ENCODE measurements at regions not wholly inside any gene's neighbourhood (a gene's known extent, or its start where the extent isn't known, plus 50 kb on each side); places are given as distances from the start of the nearest gene placed in this dataset.
"Not testable (repeated sequence)": the region's sequence is repeated elsewhere in the genome, so short reads cannot be mapped to it uniquely, and the experiment has no call there.

DNA sequence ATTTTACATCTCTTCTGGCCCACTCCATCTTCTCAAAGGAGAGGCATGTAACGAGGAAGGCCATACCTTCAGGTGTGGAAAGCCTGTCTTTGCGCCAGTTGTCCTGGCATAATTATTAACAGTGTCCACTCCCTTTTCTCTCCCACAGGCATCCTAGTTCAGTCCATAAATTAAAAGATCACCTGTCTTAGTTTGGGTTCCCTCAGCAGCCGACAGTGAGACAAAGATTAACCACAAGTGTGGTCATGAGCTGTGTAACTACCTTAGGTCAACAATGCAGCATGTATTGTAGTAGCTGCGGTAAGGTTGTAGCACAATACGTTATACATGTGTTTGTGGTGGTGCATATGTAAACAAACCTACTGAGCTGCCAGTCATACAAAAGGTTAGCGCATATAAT is 103.3 kb upstream of the GALNT15 start:
- no peak for DNase-seq
- no peaks in the 10 kb centered on the region for H3K36me3 ChIP-seq (ENCODE audit: control insufficient read depth, insufficient read depth, low read length)
- no peak overlapping the region for H3K27ac ChIP-seq (ENCODE audit: low read length)
- H3K9me3 ChIP-seq (replicated peaks; ENCODE audit: control insufficient read depth, low read depth, low read length) = no peaks in the 10 kb centered on the region
- H3K27me3 ChIP-seq (ENCODE audit: control insufficient read depth, insufficient read depth, low read length) = no peaks in the 10 kb centered on the region
- no peaks in the 10 kb centered on the region for H3K4me1 ChIP-seq (ENCODE audit: control insufficient read depth, insufficient read depth, low read length)
- 100% methylated on average over 1 of the region's 6 CpGs for WGBS (ENCODE audit: insufficient coverage)
- no peak overlapping the region for H3K4me3 ChIP-seq (ENCODE audit: low read length)

DNA sequence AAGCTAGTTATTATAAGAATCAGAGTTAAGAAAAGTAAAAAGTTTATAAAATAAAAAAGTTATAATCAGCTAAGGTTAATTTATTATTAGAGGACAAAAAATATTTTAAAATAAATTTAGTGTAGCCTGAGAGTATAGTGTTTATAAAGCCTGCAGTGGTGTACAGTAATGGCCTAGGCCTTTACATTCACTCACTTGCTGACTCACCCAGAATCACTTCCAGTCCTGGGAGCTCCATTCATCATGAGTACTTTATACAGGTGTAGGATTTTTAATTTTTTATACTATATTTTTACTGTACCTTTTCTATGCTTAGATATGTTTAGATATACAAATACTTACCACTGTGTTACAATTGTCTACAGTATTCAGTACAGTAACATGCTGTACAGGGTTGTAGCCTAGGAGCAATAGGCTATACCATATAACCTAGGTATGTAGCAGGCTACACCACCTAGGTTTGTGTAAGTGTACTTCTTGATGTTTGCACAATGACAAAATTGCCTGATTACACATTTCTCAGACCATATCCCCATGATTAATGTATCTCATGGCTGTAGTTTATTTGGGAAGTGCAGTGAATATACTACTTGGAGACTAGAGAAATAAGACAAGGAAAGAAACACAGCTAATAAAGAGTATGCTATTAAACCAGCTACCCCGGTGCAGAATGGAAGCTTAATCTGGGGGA is 101.9 kb upstream of the GALNT15 start:
- Histone ChIP-seq H3K4me1 (ENCODE audit: control insufficient read depth, insufficient read depth, low read length) (no peaks in the 10 kb centered on the region), H3K36me3 (ENCODE audit: control insufficient read depth, insufficient read depth, low read length) (no peaks in the 10 kb centered on the region), H3K27me3 (ENCODE audit: control insufficient read depth, insufficient read depth, low read length) (no peaks in the 10 kb centered on the region), H3K27ac (ENCODE audit: low read length) (no peak overlapping the region), H3K9me3 (replicated peaks; ENCODE audit: control insufficient read depth, low read depth, low read length) (peaks cover 3% of the 10 kb centered on the region), H3K4me3 (ENCODE audit: low read length) (no peak overlapping the region)
- no peak for DNase-seq
- no CpG with 5 or more reads among the region's 1 CpG for WGBS (ENCODE audit: insufficient coverage)

DNA sequence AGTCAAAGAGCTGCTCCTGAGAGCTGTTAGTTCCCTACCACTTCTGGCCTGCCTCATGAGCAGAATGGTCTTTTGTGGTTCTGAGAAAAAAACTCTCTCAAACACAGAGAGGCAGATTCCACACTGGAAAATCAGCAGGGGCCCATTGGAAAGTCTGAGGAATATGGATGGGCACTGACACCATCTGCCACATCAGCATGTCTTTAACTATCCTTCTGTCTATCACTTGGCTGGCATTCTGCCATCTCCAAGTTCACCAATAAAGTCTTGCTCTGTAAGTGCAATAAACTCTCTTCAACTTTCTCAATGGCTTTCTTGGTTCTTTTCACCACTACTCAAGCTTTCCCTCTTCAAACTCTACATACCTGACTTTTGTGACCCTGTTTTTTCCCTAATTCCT is 101.3 kb upstream of the GALNT15 start:
- Histone ChIP-seq H3K9me3 (replicated peaks; ENCODE audit: control insufficient read depth, low read depth, low read length) (peaks cover 3% of the 10 kb centered on the region), H3K27ac (ENCODE audit: low read length) (no peak overlapping the region), H3K36me3 (ENCODE audit: control insufficient read depth, insufficient read depth, low read length) (no peaks in the 10 kb centered on the region), H3K4me3 (ENCODE audit: low read length) (no peak overlapping the region), H3K27me3 (ENCODE audit: control insufficient read depth, insufficient read depth, low read length) (no peaks in the 10 kb centered on the region), H3K4me1 (ENCODE audit: control insufficient read depth, insufficient read depth, low read length) (no peaks in the 10 kb centered on the region)
- no peak for DNase-seq

DNA sequence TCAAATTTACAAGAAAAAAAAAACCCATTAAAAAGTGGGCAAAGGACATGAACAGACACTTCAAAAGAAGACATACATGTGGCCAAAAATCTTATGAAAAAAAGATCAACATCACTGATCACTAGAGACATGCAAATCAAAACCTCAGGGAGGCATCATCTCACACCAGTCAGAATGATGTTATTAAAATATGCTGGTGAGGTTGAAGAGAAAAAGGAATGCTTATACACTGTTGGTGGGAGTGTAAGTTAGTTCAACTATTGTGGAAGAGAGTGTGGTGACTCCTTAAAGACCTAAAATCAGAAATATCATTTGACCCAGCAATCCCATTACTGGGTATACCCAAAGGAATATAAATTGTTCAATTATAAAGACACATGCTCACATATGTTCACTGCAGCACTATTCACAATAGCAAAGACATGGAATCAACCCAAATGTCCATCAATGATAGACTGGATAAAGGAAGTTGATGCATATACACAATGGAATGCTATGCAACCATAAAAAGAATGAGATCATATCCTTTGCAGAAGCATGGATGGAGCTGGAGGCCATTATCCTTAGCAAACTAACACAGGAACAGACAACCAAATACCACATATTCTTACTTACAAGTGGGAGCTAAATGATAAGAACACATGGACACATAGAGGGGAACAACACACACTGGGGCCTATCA is 100.3 kb upstream of the GALNT15 start:
- not testable (repeated sequence) for H3K4me3 ChIP-seq (ENCODE audit: low read length); H3K36me3 ChIP-seq (ENCODE audit: control insufficient read depth, insufficient read depth, low read length); H3K27me3 ChIP-seq (ENCODE audit: control insufficient read depth, insufficient read depth, low read length); H3K27ac ChIP-seq (ENCODE audit: low read length); H3K4me1 ChIP-seq (ENCODE audit: control insufficient read depth, insufficient read depth, low read length); DNase-seq; H3K9me3 ChIP-seq (replicated peaks; ENCODE audit: control insufficient read depth, low read depth, low read length)

DNA sequence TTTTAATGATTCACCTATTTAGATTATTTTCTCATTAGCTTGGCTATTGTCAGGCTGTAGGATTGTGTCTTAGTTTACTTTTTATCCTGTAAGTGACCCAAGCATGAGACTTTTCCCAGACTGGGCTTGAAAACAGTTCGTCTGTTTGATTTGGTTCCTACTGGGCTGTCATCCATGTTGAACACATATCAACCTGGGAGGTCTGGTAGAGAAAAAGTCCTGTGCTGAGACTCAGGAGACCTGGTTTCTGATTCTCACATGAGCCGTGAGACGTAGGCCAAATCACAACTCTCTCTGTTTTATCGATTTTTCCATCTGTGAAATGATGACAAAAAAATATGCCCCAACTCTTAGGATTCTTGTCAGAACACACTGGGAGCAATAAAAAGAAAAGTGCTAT is 98.8 kb upstream of the GALNT15 start:
- Histone ChIP-seq H3K27ac (ENCODE audit: low read length) (no peak overlapping the region), H3K27me3 (ENCODE audit: control insufficient read depth, insufficient read depth, low read length) (no peaks in the 10 kb centered on the region), H3K36me3 (ENCODE audit: control insufficient read depth, insufficient read depth, low read length) (no peaks in the 10 kb centered on the region), H3K9me3 (replicated peaks; ENCODE audit: control insufficient read depth, low read depth, low read length) (peaks cover 3% of the 10 kb centered on the region), H3K4me1 (ENCODE audit: control insufficient read depth, insufficient read depth, low read length) (no peaks in the 10 kb centered on the region), H3K4me3 (ENCODE audit: low read length) (no peak overlapping the region)
- WGBS (ENCODE audit: insufficient coverage) = 20% methylated on average over 1 of the region's 4 CpGs
- DNase-seq = peak; percentile 85

DNA sequence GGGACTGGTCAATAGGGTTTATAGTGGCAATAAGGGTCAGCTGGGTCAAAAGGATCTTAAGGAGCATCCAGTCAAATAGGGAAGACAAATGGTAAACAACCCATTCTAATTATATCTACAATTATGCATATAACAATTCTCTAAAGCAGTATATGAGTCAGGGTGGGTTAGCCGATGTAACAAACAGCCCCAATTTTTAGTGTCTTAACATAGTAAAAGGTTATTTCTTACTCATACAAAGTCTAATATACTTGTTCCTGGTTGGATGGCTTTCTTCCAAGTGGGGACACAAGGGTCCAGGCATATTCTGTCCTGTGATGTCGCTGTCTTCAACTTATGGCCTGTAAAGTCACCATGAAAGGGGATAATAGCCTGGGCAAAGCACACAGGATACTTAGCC is 97.9 kb upstream of the GALNT15 start:
- H3K9me3 ChIP-seq (replicated peaks; ENCODE audit: control insufficient read depth, low read depth, low read length) = peaks cover 6% of the 10 kb centered on the region
- no peaks in the 10 kb centered on the region for H3K27me3 ChIP-seq (ENCODE audit: control insufficient read depth, insufficient read depth, low read length)
- WGBS (ENCODE audit: insufficient coverage) = no CpG with 5 or more reads among the region's 2 CpGs
- no peak for DNase-seq
- H3K27ac ChIP-seq (ENCODE audit: low read length) = no peak overlapping the region
- H3K4me3 ChIP-seq (ENCODE audit: low read length) = no peak overlapping the region
- H3K4me1 ChIP-seq (ENCODE audit: control insufficient read depth, insufficient read depth, low read length) = no peaks in the 10 kb centered on the region
- no peaks in the 10 kb centered on the region for H3K36me3 ChIP-seq (ENCODE audit: control insufficient read depth, insufficient read depth, low read length)

DNA sequence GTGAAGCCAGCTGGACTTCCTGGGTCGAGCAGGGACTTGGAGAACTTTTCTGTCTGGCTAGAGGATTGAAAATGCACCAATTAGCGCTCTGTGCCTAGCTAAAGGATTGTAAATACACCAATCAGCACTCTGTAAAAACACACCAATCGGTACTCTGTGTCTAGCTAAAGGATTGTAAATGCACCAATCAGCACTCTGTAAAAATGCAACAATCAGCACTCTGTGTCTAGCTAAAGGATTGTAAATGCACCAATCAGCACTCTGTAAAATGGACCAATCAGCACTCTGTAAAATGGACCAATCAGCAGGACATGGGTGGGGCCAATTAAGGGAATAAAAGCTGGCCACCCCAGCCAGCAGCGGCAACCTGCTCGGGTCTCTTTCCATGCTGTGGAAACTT is 97.3 kb upstream of the GALNT15 start:
- 93% methylated on average over 3 of the region's 5 CpGs for WGBS (ENCODE audit: insufficient coverage)
- not testable (repeated sequence) for H3K4me3 ChIP-seq (ENCODE audit: low read length); H3K4me1 ChIP-seq (ENCODE audit: control insufficient read depth, insufficient read depth, low read length); H3K27me3 ChIP-seq (ENCODE audit: control insufficient read depth, insufficient read depth, low read length); H3K9me3 ChIP-seq (replicated peaks; ENCODE audit: control insufficient read depth, low read depth, low read length); DNase-seq; H3K36me3 ChIP-seq (ENCODE audit: control insufficient read depth, insufficient read depth, low read length); H3K27ac ChIP-seq (ENCODE audit: low read length)

DNA sequence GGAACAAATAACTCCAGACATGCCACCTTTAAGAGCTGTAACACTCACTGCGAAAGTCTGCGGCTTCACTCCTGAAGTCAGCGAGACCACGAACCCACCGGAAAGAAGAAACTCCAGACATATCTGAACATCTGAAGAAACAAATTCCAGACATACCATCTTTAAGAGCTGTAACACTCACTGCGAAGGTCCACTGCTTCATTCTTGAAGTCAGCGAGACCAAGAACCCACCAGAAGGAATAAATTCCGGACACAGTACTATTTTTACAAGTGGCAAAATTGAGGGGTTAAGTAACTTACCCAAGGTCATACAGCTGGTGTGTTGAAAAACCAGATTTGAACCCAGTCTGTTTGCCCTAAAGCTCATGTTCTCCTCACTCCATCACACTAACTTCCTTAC is 96.8 kb upstream of the GALNT15 start:
- DNase-seq; H3K4me3 ChIP-seq (ENCODE audit: low read length); H3K36me3 ChIP-seq (ENCODE audit: control insufficient read depth, insufficient read depth, low read length); H3K27me3 ChIP-seq (ENCODE audit: control insufficient read depth, insufficient read depth, low read length); H3K27ac ChIP-seq (ENCODE audit: low read length); H3K4me1 ChIP-seq (ENCODE audit: control insufficient read depth, insufficient read depth, low read length); H3K9me3 ChIP-seq (replicated peaks; ENCODE audit: control insufficient read depth, low read depth, low read length): not testable (repeated sequence)
- WGBS (ENCODE audit: insufficient coverage) = 100% methylated on average over 5 of the region's 8 CpGs

DNA sequence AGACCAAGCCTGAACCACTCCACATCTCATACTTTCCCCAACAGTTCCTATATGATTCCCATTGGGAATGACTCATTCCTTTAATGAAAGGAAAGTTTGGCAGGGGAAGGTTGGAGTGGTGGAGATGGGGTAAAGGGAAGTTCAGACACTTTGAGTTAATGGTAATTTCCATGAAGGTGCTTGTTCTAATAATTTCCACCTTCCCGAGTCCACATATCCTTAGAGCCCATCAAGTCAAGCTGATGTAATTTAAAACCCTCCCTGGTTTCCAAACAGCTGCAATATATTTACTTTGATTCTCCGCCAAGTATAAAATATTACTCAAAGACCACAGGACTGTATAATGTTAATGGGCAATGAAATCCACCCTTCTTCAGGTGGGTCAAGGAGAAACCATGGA is 95.0 kb upstream of the GALNT15 start:
- H3K27ac ChIP-seq (ENCODE audit: low read length) = no peak overlapping the region
- WGBS (ENCODE audit: insufficient coverage) = no CpG with 5 or more reads among the region's 2 CpGs
- DNase-seq = peak; percentile 80
- no peak overlapping the region for H3K4me3 ChIP-seq (ENCODE audit: low read length)
- H3K4me1 ChIP-seq (ENCODE audit: control insufficient read depth, insufficient read depth, low read length) = no peaks in the 10 kb centered on the region
- H3K36me3 ChIP-seq (ENCODE audit: control insufficient read depth, insufficient read depth, low read length) = no peaks in the 10 kb centered on the region
- H3K9me3 ChIP-seq (replicated peaks; ENCODE audit: control insufficient read depth, low read depth, low read length) = peaks cover 10% of the 10 kb centered on the region
- no peaks in the 10 kb centered on the region for H3K27me3 ChIP-seq (ENCODE audit: control insufficient read depth, insufficient read depth, low read length)

DNA sequence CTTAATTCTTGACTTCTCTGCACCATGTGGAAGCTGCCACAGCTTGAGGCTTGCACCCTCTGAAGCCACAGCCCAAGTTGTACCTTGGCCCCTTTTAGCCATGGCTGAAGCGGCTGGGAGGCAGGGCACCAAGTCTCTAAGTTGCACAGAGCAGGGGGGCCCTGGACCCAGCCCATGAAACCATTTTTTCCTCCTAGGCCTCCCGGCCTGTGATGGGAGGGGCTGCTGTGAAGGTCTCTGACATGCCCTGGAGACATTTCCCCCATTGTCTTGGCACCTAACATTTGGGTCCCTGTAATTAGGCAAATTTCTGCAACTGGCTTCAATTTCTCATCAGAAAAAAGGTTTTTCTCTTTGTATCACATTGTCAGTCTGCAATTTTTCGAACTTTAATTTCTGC is 92.8 kb upstream of the GALNT15 start:
- Histone ChIP-seq H3K36me3 (ENCODE audit: control insufficient read depth, insufficient read depth, low read length) (no peaks in the 10 kb centered on the region), H3K4me3 (ENCODE audit: low read length) (no peak overlapping the region), H3K4me1 (ENCODE audit: control insufficient read depth, insufficient read depth, low read length) (peaks cover 9% of the 10 kb centered on the region), H3K9me3 (replicated peaks; ENCODE audit: control insufficient read depth, low read depth, low read length) (peaks cover 10% of the 10 kb centered on the region), H3K27ac (ENCODE audit: low read length) (no peak overlapping the region), H3K27me3 (ENCODE audit: control insufficient read depth, insufficient read depth, low read length) (no peaks in the 10 kb centered on the region)
- WGBS (ENCODE audit: insufficient coverage) = 80% methylated on average over 2 of the region's 3 CpGs
- no peak for DNase-seq

DNA sequence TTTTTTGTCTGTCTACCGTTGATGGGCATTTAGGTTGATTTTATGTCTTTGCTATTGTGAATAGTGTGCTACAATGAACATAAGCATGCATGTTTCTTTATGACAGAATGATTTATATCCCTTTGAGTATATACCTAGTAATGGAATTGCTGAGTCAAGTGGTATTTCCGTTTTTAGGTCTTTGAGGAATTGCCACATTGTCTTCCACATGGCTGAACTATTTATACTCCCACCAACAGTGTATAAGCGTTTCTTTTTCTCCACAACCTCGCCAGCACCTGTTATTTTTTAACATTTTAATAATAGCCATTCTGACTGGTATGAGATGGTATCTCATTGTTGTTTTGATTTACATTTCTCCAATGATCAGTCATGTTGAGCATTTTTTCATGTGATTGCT is 89.6 kb upstream of the GALNT15 start:
- WGBS (ENCODE audit: insufficient coverage) = no CpG with 5 or more reads among the region's 4 CpGs

More for the DNA sequence above, 89.6 kb upstream of the GALNT15 start:
- no peaks in the 10 kb centered on the region for H3K36me3 ChIP-seq (ENCODE audit: control insufficient read depth, insufficient read depth, low read length)
- H3K27me3 ChIP-seq (ENCODE audit: control insufficient read depth, insufficient read depth, low read length) = no peaks in the 10 kb centered on the region
- DNase-seq = no peak
- H3K4me3 ChIP-seq (ENCODE audit: low read length) = no peak overlapping the region
- peaks cover 12% of the 10 kb centered on the region for H3K4me1 ChIP-seq (ENCODE audit: control insufficient read depth, insufficient read depth, low read length)
- H3K27ac ChIP-seq (ENCODE audit: low read length) = peak overlapping the region; percentile 17
- peaks cover 7% of the 10 kb centered on the region for H3K9me3 ChIP-seq (replicated peaks; ENCODE audit: control insufficient read depth, low read depth, low read length)

All from muscle of leg (tissue), 3 donors.